Iris pigment epithelial cell (primary cell): ENCODE measurements at regions not wholly inside any gene's neighbourhood (a gene's known extent, or its start where the extent isn't known, plus 50 kb on each side); places are given as distances from the start of the nearest gene placed in this dataset.

ENCODE experiments used
- DNase-seq: peaks from one replicate; pipeline ENCODE4 v3.0.0-alpha.2; 2011; ENCODE audit warnings: low read depth

DNA sequence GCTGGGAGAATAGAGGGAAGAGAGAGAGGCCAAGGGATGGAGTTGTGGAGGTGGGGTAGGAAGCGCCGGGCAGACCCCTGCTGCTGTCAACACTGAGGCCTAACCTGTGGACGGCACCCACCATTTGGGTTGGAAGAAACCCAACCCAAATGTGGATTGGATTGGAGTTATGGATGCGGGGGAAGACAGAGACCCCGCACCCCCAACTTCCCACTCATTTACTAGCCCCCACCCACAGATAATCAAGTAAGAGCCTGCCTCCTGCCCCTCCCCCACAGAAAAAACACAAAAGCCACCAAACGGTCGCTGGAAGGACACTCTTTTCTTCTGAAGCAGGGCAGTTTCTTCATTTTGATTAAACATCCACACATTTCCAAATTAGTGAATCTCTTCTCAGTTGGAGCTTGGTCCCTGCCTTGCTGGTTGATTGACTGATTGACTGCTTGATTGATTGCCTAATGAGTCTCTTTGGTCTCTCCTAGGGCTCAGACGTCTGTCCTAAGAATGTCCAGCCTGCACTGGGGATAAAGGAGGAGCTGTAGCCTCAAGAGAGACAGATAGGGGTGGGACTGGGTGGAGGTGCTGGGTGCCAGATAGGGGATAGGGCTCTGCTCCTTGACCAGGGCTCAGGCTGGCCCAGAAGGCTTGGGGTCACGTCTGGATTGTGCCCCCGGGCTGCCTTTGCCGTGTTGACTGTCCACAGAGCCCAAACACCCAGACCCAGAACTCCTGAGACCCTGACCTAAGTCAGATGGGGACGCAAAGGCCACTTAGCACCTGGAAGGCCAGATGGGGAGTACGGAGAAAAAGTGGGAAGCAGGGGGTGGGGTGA lies 74.9 kb upstream of the FOXP4 start:
- no peak for DNase-seq

DNA sequence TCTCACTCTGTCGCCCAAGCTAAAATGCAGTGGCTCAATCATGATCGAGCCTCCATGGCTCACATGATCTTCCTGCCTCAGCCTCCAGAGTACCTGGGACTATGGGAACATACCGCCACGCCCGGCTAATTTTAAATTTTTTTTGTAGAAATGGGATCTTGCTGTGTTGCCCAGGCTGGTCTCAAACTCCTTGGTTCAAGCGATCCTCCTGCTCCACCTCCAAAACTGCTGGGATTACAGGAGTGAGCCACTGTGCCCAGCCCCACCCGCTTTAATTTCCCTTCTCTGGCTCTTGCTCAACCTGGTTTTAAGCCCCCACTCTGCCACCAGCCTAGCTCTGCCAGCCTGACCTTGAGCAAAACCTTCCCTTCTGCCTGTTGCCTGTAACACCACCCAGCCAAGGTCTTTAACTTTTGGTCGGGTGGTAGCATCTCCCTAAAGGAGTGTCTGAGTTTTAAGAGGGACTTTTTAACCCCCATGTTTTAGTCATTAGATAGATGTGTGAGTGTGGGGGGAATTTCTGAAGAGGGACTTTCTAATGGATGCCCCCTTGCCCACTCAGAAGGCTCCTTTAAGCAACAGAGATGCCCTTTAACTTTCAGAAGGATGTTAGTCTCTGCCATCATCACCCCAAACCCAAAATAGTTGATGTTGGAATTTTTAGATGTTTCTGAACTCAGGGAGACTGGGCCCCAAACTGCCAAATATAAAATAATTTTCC lies 71.8 kb upstream of the FOXP4 start:
- DNase-seq = no peak

DNA sequence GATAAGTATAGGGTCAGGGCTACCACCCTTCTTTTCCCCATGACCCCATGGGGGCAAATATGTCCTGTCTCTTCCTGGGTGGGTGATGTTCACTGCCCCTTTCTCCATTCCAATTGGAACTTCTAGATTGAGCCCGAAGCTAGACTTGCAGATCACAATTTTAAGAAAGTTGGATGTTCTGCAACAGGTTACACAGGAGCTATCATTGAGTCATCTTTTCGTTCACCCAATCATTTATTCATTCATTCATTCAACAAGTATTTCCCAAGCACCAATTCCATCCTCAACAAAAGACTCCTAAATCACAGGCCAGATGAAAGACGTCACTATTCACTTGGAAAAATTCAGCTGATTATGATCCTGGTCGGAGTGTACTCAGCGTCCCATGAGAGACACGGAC lies 71.0 kb upstream of the FOXP4 start:
- DNase-seq = no peak

DNA sequence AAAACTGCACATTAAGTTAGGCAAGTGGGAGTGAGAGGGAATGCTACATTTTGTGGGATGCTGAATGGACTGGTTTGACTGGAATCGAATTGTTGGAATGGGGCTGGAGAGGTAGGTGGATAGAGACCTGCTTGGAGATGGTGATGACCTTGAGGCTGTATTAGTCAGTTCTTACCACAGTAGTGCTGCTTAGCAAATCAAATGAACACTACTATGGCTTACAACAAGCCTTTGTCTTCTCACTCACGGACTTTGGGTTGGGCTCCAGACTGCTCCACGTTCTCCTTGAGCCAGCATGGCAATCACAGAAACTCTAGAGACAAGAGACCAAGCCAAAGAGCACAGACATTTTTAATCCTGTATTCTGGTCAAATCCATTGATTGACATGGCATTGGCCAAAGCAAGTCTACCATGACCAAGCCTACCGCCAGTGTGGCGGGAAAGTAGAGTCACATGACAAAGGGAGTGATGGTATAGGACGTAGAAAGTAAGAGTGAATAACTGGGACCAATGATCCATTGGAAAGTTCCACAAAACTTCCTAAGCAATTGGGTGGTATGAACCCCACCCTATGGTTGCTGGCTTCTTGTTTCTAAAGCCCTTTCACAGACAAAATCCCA lies 70.3 kb upstream of the FOXP4 start:
- no peak for DNase-seq

DNA sequence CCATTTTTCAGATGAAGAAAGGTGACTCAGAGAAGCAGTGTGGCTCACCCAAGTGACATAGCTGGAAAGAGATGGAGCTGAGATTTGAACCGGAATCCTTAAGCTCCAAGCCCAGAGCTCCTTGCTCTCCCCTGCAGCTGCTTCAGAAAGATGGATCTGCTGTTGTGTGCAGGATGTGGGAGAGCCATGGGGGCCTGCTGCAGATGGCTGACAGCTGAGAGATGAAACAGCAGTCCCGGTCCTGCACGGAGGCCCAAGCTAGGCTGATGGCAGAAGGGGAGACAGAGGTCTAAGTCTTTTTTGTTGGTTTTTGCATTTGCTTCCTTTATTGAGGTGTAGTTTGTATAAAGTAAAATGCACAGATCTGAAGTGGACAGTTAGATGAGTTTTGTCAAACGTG lies 69.8 kb upstream of the FOXP4 start:
- no peak for DNase-seq

DNA sequence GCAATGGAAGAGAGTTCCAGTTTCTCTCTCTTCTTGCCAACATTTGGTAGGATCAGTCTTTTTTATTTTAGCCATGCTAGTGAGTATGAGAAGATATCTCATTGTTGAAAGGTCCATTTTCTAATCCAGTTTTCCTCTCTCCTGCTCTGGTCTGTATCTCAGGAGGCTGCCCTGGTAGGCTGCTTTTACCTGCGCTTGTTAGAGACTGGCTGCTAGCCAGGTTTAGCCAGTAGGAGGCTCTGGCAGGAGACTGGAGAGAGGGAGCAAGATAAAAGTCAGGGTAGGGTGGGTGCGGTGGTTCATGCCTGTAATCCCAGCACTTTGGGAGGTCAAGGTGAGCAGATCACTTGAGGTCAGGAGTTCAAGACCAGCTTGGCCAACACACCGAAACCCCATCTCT lies 68.6 kb upstream of the FOXP4 start:
- DNase-seq = no peak

DNA sequence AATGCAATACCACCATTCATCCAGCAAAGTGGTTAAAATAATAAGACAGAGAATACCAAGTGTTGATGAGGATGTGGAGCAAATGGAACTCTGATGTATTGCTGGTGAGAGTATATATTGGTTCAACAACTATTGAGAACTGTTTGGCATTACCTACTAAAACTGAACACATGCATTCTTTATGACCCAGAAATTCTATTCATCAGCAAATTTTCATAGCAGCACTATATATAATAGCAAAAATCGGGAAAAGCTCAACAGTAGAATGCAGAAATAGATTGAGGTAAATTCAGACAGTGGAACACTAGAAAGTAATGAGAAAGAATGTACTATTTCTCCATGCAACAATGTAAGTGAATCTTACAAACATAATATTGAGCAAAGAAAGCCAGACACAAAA lies 62.2 kb upstream of the FOXP4 start:
- DNase-seq = no peak

DNA sequence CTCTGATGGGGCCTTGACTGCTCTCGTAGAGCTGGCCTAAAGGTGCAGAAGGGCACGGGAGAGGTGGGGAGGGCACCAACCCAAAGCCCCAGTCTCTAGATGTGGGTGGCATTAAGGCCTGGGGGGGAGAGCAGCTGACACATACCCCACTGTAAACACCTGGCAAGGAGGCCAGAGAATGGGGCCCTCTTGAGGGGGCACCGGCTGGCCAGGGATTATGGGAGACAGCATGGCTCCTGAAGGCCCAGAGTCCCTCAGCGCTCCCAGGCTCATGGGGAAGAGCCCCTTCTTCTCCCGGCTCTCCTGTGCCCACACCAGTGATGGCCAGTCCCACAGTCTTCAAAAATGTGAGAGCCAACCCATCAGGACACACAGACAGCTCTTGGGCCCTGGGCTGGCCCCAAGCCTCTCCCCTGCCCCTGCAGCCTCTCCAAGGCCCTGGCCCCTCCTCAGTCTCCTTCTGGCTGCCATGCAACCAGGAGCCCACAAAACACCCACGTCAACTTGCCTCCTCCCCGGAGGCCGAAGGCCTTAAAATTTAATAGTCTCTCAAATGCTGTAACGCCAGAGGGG lies 58.2 kb upstream of the FOXP4 start:
- DNase-seq = no peak

DNA sequence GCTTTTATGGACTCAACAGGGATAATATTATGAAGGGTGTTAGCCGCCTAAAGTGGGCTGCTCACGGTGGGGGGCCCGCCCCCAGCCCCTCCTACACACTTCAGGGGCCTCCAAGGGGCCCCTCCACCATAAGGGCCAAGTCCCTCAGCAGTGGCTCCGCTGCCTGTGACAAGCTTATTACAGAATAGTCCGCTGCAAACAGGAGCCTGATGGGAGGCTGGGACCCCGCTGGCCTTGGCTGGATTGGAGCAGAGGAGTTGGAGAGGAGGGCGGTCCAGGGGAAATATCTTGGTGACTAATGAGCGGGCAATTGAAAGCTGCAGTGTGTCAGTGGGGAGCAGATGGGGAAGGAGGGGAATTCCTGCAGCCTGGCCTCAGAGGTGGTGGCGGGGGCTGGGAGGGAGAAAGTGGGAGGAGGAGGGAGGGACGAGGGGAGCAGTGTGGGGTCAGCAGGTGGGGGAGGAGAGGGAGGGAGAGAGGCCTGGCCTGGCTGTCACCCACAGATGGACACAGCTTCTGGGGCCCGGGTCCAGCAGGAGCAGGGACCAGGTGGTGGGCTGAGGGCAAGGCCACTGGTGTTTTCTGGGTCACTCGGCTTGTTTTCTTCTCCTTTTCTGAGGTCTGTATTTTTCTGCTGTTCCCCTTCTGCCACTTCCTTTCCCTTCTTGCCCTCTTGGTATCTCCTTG lies 57.6 kb upstream of the FOXP4 start:
- DNase-seq = peak; percentile 93

DNA sequence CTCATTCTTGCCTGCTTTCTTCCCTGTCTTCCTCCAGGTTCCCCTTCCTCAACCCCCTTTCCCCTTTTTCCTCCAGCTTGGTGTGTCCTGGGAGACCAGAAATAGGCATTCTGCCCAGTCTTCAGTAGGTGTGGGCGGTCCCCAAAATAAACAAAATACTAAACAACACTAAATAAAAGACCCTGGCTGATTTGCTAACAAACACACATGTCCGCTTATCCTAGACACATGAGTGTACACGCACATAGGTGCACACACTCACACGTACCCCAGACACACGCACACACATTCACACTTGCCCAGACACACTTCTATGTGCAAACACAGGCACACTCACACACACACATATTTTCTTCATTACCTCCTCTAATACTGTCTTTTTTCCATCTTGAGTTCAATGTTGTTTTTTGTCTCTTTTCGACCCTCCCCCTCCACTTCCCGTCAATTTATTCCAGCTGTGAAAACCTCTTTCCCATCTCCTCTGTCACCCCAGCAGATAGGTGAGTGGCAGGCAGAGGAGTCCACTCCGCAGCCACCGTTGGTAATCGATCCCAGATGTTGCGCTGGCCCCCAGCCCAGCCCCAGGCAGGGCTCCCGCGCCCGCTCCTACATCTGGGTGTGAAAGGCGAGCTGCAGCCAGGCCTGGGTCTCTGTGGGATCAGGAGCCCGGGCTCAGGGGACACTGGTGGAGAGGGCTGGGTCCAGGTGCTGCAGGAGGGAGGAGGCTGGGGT lies 56.9 kb upstream of the FOXP4 start:
- peak; percentile 18 for DNase-seq

DNA sequence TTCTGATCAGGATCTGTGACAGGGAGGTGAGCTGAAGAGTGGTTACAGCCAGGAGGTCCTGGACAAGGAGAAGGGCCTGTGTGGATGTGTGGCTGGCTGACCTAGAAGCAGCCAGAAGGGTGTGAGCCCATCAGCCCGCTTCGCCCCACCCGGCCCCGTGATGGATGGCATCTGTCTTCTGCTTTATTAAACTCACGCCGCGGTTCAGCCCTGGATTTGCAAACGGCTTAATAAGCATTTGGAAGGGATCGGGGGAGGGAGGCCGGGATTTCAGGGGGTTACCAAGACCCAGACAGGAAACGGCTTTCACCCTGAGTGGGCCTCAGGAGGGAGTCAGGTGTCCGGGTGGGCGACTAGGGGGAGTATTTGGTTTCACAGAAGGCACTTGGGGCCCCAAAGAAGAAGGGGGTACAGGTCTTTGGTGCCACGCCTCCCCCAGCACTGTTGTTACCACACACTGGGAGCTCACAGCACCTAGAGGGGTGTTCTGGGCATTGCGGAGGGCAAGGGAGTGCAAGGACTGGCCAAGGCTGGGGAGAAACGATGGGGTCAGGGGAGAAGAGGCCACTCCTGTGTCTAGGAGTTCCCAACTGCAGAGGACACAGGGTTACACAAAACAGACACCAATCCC lies 53.8 kb upstream of the FOXP4 start:
- no peak for DNase-seq

DNA sequence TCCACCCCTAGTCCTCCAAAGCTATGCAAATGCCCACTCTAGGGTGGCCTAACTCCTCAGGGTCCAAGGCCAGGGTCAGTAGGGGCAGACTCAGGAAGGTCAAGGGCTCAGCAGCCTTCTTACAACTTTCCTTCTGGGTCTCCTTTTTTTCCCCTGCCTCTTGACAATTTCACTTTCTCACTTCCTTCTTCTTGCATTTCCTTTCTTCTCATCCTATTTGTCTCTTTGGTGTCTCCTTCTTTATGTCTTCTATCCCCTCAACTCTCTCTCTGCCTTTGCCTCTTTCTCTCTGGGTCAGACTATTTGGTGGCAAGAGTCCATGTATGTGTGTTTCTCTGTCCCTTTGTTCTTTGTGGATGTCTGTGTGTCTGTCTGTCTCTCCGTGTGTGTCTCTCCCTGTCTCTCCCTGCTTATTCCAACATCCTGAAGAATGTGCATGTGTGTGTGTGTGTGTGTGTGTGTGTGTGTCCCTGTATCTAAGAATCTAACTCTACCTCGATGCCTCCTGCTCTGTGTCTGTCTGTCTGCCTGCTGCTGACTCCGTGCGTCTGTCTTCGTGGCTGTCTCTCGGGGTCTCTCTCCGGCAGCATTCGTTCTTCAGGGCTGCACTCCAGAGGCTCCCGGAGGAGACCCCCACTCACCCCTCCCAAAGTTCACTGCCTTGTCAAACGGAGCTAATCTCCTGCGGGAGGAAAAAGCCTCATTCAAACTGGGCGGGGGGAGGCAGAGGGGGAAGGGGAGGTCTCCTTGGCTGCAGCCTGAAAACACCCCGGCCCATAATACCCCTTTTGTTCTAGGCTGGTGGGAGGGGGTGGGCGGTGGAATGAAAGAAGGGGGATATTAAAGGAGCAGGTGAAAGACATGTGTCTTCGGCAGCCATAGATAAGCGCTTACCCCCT lies 51.7 kb upstream of the FOXP4 start:
- DNase-seq = peak; percentile 6
